HG02943 (cell line): ENCODE measurements at regions not wholly inside any gene's neighbourhood (a gene's known extent, or its start where the extent isn't known, plus 50 kb on each side); places are given as distances from the start of the nearest gene placed in this dataset.

Experiments used
- ATAC-seq: cut with Tn5 transposase; IDR thresholded peaks from one replicate; pipeline ENCODE4 v1.9.1; 2021; ENCODE audit warnings: mild to moderate bottlenecking, low read depth, moderate library complexity; ENCODE audit not compliant: unreplicated experiment

DNA sequence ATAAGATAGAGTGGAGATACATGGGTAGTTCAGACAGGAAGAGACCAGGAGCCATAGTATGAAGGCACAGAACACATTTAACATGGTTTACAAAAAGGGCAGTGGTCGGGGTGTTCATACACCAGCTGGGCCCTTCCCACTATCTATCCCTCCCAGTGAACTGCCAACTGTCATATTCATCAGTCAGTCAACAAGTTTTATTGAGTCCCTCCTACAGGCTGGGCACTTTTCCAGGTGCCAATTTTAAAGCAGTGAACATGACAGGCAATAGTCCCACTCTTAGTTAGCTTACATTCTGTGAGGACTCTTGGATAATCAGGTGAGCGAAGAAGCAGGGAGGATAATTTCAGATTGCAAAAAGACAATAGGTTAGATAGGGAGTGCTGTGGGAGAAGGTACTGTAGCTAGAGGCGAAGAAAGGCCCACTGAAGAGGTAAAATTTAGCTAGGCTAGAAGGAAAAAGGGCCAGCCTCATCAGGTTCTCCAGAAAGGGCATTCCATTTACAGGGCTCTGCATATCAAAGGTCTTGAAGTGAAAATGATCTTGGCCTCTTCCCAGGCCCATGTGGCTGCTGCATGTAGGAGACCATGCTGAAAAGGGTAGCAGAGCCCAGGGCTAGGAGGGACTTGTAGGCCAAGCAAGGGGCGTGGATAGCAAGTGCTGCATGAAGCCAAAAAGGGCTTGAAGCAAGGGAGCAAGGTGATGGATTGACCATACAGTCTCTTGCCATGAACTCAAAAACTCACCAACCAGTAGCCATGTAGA is 274.7 kb upstream of the SNX7 start:
- ATAC-seq, result no peak

DNA sequence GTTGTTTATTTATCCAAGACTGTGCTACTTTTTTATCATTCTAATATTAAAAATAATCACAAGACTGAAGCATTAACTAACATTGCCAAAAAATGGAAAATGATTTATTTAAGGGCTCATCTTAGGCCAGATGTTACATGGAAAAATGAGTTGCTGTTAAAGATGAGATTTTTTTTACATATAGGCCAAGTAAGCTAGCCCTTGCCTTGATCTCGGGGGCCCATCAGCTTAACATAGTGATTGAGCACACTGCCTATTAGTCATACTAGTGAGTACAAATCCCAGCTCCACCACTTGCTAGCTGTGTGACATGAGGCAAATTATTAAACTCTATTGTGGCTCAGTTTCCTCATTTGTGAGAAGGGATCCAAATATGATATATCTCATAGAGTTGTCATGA is 275.9 kb upstream of the SNX7 start:
- no peak for ATAC-seq

DNA sequence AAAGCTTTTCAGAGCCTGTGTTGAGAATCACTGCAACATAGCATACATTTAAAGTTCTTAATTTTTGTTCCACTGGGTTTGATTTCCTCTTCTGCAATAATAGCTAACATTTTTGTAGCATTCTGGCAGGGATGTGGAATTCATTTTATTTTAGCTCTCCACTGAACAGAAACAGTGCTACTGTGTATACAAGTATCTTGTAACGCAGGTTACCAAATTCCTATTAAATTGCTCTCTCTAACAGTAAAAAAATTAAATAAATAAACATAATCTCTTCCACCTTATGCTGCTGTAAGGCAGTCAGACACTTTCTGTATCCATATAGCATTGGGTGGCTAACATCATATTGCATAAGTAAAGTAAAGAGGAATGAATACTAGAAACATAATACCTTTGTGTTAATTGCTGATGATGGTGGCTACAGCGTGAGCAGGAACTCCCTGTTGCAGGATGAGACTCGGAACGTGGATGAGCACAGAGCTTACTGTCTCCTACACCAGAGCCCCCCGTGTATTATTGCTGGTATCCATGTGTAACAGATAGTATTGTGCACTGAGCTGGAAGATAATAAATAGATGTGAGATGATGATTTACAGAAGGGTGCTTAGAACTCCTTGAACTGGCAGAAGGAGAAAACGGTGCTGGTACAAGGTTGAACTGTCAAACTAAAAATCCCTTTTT is 276.9 kb upstream of the SNX7 start:
- no peak for ATAC-seq

DNA sequence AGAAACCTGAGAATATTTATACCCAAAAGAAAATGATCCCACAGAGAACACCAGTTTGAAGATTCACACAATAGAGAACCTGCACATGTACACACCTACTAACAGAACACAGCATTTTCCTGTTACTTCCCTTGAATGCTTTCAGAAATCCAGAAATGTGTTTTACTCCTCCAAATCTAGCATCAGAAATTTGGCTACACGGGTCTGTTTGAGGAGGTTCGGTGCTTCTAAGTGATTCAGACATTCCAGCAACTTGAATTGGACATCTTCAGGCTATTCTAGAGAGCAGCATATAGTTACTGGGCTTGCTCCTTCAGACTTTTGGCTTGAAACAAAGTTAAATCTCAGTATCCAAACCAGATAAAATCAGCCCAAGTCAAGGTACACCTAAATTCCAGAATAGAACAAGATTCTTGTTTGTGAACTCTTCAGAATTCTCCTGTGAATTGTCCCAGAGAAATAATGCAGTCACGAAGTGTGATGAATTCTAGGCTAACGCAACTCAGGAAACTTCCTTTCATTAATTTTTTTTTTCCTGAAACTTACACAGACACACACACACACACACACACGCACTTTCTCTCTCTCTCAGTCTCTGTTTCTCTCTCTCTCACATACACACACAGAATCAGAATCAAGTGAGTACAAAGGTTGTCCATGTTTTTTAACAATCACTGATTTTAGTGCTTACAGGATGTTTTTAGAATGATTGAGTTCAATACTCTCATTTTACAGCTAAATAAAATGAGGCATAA is 278.4 kb upstream of the SNX7 start:
- no peak for ATAC-seq

DNA sequence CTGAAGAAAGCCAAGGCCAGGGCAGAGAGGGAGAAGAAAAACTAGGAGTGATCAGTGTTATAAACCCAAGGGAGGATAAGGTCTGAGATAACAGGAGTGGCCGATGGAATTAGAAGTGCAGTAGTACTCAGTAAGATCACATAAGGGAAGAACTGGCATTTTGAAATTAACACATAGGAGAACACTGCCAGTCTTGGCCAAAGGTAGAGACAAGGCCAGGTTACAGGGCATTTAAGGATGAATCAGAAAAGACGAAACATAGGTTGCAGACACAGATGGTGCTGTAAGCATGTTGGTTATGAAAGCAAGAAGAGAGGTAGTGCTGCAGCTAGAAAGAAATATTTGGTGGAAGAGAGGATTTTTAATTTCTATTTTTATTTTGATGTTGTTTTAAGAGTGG is 278.9 kb upstream of the SNX7 start:
- no peak for ATAC-seq

DNA sequence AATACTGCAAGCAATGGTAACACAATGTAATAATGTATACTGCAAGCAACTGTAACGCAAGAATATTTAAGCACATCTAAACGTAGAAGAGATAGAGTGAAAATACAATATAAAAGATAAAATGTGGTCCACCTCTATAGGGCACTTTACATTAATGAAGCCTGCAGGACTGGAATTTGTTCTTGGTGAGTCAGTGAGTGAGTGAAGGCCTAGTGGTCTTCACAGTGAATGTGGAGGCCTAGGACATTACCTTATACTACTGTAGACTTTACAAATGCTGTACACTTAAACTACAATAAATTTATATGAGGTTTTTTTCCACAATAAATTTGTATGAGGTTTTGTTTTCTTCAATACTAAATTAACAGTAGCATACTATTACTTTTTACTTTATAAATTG is 287.4 kb upstream of the SNX7 start:
- ATAC-seq, result no peak

DNA sequence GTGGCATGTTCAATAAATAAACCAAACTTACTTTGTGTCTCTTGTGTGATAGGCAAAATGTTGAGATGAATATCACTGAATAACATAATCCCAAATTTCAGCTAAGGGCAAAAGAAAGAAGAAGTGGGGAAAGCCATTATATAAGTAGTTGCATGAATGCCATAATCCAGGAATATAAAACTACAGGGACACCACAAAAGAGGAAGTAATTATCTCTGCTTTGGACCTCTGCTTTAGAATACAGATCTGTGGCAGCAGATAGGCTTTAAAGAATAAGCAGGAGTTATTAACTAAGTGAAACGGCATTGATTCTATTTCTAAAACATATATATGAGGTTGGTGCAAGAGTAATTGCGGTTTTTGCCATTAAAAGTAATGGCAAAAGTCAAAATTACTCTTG is 288.5 kb upstream of the SNX7 start:
- ATAC-seq, result no peak

DNA sequence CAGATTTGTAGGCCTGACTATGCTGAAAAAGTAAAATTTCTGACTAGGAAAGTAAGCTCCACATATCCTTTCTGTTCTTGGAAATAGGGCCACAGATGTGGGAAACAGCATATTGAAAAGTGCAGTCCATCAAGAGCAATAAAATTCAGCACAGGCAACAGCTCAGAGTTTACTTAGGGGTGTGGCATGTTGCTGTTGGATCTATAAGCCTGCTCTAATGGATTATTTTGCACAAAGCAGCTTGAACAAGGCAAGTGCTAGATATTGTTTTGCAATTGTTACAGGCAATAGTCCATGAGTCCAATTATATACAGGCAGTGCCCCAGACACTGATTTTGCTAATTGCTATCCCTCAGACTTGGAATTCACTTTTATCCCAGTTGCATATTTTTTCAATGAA is 289.8 kb upstream of the SNX7 start:
- ATAC-seq, result no peak

DNA sequence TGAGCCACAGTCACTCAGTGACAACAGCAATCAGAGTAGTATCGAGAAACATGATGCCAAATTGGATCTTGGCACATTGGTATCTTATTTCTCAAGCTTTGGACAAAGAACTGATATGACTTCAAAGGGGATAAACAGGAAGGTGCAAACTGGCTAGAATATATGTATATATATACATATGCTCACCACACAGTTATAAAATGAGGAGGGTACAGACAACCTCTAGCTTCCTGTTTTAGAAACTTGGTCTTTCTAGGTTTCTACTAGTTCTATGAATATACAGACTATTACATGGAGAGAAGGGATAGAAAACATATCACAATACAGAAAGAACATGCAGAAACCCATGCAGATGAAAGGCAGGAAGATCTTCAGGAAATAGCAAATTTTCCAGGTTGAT is 292.1 kb upstream of the SNX7 start:
- ATAC-seq, result no peak

DNA sequence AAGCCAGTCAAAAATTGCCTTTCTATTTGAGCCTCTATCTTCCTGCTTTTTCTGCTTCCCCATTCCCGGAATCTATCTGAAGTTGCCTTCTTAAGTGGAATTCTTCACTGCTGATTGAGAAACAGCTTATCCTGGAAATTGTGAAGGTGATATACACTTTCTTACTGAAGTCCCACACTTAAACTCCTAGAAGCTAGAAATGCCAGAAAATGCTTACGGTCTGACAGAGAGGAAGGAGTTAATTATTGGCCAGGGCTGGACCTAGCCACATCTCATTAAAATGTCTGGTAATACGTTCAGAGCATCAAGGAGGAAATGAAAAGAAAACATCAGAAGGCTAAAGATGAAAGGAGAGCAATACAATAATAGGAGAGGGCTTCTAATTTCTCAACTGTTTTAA is 292.5 kb upstream of the SNX7 start:
- ATAC-seq, result no peak

DNA sequence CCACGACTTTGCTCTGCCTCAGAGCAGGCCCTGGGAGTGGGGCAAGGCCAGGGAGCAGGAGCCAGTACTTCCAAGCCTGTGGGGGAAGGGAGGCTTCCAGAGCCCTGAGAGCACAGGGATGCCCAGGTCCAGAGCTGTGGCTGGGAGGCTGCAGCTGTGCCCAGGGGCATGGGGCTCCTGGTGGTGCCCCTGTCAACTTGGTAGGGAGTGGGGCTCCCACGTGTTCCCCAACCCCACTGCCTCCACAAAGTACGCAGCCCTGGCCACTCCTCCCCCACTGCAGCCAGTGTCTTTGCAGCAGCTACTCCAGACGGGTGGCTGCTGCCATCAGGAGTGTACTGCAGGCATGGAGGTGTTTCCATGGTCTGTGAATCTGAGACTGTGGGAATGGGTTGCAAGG is 294.1 kb upstream of the SNX7 start:
- ATAC-seq, result no peak

DNA sequence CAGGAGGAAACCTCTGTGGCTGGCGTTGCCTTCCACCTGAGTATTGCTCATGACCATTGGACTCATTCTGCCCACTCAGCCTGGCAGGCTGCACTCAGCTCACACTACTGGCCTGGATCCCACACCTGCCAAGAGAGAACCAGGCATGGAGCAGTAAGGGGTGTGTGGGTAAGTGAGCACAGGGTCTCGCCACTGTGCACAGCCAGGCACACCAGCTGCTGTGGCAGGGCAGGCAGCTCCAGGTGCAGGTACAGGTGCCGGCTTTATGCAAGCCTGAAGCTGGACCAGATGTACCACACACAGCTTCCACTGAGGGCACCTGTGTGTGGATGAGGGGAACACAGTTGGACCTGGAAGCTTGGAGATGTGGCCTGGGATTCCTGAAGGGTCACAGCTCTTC is 295.2 kb upstream of the SNX7 start:
- ATAC-seq, result no peak

DNA sequence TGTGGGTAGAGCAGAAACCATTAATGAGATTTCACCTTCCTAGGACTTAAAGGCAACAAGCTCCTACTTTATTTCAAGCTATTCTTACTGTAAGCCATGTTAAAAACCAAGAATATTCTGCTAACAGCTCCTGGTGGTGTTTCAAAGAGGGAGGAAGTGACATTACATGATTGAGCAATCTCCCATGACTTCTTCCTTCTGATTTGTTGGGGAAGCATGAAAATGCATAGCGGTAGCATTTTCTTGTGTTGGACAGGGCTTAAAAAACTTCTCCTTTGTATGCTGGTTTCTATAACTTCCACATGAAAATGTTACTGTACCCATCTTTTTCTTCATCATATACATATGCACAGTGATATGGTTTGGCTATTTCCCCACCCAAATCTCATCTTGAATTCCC is 297.0 kb upstream of the SNX7 start:
- ATAC-seq, result no peak

DNA sequence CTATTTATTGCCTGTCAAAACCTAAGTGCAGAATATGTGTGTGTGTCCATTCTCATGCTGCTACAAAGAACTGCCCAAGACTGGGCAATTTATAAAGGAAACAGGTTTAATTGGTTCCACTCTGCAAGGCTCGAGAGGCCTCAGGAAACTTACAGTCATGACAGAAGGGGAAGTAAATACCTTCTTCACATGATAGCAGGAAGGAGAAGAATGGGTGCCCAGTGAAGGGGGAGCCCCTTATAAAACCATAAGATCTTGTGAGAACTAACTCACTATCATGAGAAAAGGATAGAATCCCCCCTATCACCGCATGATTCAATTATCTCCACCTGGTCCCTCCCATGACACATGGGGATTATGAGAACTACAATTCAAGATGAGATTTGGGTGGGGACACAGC is 300.7 kb upstream of the SNX7 start:
- no peak for ATAC-seq

DNA sequence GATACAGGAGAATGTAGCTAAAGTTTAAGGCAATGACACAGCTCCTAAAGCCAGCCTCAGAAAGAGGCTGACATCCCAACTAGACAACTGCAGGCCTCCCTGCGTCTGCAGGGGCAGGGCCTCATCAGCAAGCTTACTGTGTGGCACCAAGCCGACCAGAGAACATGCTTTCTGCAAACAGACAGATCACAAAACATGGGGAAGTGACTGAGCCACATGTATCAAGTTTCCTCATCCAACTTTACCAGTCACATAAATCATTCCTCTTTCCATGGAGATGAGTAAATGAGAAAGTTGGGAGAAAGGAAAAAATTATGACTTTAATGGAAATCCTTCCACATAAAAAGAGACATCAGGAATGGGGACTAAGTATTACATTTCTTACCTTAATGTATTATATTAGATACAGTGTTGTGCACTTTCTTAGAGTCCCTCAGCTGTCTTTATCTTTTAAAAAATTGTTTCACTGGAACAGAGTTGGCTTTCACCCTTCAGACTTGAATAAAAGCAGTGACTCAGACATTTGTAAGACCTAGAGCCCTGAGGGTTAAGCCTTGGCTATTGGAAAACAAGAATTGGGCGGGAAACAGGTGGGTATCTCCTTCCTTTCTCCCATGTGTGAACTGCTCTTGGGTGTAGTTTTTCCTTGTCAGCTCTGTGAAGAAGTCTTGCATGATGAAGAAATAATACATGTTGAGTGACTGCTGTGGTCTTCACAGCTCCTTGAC is 305.7 kb upstream of the SNX7 start:
- no peak for ATAC-seq

DNA sequence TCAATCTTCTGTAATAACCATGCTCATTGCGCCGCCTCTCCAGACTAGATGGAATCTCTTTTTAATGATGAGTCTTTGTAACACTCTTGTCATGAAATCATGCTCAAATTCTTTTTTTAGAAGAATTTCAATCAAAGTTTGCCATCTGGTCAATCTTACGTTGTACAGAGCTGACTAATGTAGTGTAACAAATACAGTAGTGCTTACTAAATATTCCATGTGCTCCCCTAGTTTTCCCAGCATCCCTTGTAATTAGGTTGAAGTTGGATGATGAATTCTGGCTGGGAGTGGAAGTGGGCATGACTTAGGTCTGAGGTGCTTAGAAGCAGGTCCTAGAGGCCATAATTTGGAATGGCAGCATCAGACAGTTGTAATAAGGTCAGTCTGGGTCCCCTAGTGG is 309.1 kb upstream of the SNX7 start:
- ATAC-seq, result no peak

DNA sequence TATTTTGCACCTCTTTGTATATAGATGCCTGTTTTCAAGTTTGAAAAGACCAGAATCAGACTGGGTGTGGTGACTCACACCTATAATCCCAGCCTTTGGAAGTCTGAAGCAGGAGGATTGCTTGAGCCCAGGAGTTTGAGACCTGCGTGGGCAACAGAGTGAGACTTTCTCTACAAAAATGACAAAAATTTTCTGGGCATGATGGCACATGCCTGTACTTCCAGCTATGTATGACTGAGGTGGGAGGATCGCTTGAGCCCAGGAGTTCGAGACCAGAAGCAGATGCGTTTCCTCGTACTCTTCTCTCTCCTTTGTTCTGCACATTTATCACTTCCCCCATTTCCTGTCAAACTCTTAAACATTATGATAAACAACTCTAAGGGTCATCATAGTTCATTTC is 310.0 kb upstream of the SNX7 start:
- ATAC-seq, result no peak

DNA sequence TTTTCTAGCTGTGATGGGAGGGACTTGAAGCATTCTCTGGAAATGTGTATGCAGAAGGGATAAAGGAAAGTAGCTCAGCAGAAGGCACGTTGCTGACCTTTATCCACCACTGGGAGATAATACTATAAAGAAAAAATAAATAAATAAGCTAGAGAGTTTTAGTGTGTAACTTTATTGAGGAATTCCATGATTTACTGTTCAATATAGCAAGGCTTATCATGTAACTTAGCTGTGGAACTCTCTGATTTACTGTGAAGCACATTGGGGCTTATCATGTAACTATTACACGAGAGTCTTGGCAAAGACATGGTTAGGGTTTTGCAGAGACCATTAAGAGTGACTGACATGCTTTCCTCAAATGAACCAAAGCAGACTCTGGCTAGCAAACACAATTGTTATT is 316.1 kb upstream of the SNX7 start:
- ATAC-seq, result no peak

DNA sequence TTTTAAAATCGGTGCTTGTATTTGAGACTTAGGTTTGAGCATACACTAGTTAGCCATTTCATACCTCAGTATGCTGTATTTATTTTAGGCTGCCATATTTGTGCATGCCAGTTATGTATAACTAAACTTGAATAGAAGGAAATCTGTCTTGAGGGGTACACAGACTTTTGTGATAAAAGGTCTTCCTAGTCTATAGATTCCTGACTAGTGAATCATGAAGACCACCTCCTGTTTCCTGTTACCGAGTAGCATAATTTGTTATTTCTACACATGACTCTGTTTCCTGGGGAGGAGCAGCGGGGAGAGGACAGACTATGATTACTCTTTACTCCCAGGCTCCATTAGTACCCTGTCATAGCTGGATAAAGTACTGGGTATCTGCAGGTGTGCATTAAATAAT is 316.8 kb upstream of the SNX7 start:
- no peak for ATAC-seq

DNA sequence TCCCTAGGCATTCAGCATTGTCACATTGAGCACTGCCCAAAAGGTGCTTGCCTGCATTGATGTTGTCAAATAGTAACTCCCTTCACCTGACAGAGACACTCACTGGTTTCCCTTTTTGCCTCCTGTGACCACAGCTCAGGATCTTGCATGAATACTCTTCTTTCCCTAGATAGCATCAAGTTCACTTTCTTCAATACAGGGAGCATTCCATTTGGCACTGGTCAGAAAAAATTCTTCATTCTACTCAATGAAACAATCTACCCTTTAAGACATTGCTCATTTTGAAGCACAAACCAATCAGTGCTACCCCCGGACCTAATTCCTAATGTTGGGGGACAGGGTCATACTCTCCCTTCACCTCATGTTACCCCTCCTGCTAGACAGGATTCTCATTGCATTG is 319.0 kb upstream of the SNX7 start:
- no peak for ATAC-seq

DNA sequence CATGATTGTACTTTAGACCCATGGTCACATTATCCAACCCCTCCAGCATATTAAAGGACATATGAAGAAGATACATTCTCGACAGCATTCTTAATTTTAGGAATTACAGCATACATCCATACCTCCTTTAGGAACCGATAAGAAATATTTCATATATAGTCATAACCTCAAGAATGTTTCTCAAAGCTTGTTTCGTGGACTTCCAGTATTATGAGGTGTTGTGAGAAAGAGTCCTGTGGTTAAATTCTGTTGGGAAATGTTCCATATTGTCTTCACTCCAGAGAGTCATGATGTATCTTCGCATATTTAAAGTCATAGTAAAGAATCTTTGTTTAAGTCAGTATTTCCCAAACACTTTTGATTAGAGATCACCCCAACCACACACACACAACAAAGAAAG is 321.0 kb upstream of the SNX7 start:
- ATAC-seq, result no peak
